Uterus (tissue), 2 donors: ENCODE measurements at regions not wholly inside any gene's neighbourhood (a gene's known extent, or its start where the extent isn't known, plus 50 kb on each side); places are given as distances from the start of the nearest gene placed in this dataset.

Source experiments
- POLR2A ChIP-seq, 2 donors: fragments of 450-650 bp; IDR thresholded peaks; one replicate each; pipeline ENCODE4 v1.6.1; 2016; ENCODE audit warnings: antibody characterized with exemption in 2 of 2, mild to moderate bottlenecking in 1 of 2, moderate library complexity in 1 of 2
- TF ChIP-seq, protein P1 (sequence below), 4 experiments: fragments of 200-600 bp in 2 of 4; fragments of 450-650 bp in 2 of 4; sonication (generic) in 2 of 4; IDR thresholded peaks; one replicate each; pipeline ENCODE4 v1.5.1; 2016 to 2019; ENCODE audit warnings: antibody characterized with exemption in 4 of 4, mild to moderate bottlenecking in 2 of 4, moderate library complexity in 1 of 4

- TF ChIP-seq, protein P1, sequence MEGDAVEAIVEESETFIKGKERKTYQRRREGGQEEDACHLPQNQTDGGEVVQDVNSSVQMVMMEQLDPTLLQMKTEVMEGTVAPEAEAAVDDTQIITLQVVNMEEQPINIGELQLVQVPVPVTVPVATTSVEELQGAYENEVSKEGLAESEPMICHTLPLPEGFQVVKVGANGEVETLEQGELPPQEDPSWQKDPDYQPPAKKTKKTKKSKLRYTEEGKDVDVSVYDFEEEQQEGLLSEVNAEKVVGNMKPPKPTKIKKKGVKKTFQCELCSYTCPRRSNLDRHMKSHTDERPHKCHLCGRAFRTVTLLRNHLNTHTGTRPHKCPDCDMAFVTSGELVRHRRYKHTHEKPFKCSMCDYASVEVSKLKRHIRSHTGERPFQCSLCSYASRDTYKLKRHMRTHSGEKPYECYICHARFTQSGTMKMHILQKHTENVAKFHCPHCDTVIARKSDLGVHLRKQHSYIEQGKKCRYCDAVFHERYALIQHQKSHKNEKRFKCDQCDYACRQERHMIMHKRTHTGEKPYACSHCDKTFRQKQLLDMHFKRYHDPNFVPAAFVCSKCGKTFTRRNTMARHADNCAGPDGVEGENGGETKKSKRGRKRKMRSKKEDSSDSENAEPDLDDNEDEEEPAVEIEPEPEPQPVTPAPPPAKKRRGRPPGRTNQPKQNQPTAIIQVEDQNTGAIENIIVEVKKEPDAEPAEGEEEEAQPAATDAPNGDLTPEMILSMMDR (IDR thresholded peaks at IDR 0.05), result no peak
- no peak for TF ChIP-seq POLR2A (IDR thresholded peaks at IDR 0.05)
These were observed 140.6 kb downstream of the LCA5 start for GRCh38 chr6:79396625-79397024.
